ENCODE measurements at regions not wholly inside any gene's neighbourhood (a gene's known extent, or its start where the extent isn't known, plus 50 kb on each side); places are given as distances from the start of the nearest gene placed in this dataset.
"Not testable (repeated sequence)": the region's sequence is repeated elsewhere in the genome, so short reads cannot be mapped to it uniquely, and the experiment has no call there.

- DNase-seq, result no peak
Observed at GRCh38 chr19:29006057-29006735, 206.8 kb downstream of the UQCRFS1 start.

- DNase-seq, result no peak
Observed at GRCh38 chr19:29004796-29005195, 208.2 kb downstream of the UQCRFS1 start.

- DNase-seq, result no peak
Observed at GRCh38 chr19:29003641-29004409, 209.1 kb downstream of the UQCRFS1 start.

GRCh38 chr19:29002336-29002735, 210.6 kb downstream of the UQCRFS1 start:
- no peak for DNase-seq

GRCh38 chr19:29001597-29002245, 211.2 kb downstream of the UQCRFS1 start:
- no peak for DNase-seq

GRCh38 chr19:29001141-29001581, 211.8 kb downstream of the UQCRFS1 start:
- DNase-seq, result no peak

GRCh38 chr19:28999724-29000433, 213.1 kb downstream of the UQCRFS1 start:
- no peak for DNase-seq

GRCh38 chr19:28998974-28999373, 214.0 kb downstream of the UQCRFS1 start:
- no peak for DNase-seq

GRCh38 chr19:28997866-28998265, 215.1 kb downstream of the UQCRFS1 start:
- DNase-seq, result not testable (repeated sequence)

GRCh38 chr19:28990522-28990921, 222.4 kb downstream of the UQCRFS1 start:
- no peak for DNase-seq

GRCh38 chr19:28989739-28990138, 223.2 kb downstream of the UQCRFS1 start:
- no peak for DNase-seq

GRCh38 chr19:28988066-28988465, 224.9 kb downstream of the UQCRFS1 start:
- no peak for DNase-seq

- DNase-seq, result no peak
Observed at GRCh38 chr19:28987177-28987576, 225.8 kb downstream of the UQCRFS1 start.

GRCh38 chr19:28985201-28985600, 227.8 kb downstream of the UQCRFS1 start:
- DNase-seq, result no peak

- DNase-seq, result no peak
Observed at GRCh38 chr19:28984315-28984714, 228.6 kb downstream of the UQCRFS1 start.

GRCh38 chr19:28983430-28983829, 229.5 kb downstream of the UQCRFS1 start:
- no peak for DNase-seq

- DNase-seq, result no peak
Observed at GRCh38 chr19:28981994-28982393, 231.0 kb downstream of the UQCRFS1 start.

GRCh38 chr19:28981518-28981917, 231.4 kb downstream of the UQCRFS1 start:
- no peak for DNase-seq

GRCh38 chr19:28980236-28980868, 232.6 kb downstream of the UQCRFS1 start:
- DNase-seq, result no peak

- no peak for DNase-seq
Observed at GRCh38 chr19:28977826-28978225, 235.1 kb downstream of the UQCRFS1 start.

- DNase-seq, result no peak
Observed at GRCh38 chr19:28972058-28972852, 240.7 kb downstream of the UQCRFS1 start.

- DNase-seq, result no peak
Observed at GRCh38 chr19:28971513-28971912, 241.4 kb downstream of the UQCRFS1 start.

Data from stimulated activated naive CD4-positive, alpha-beta T cell treated with Interleukin-2 at 50 U/mL for 16 hours (primary cell).